Ovary (tissue), 7 donors: ENCODE measurements at regions not wholly inside any gene's neighbourhood (a gene's known extent, or its start where the extent isn't known, plus 50 kb on each side); places are given as distances from the start of the nearest gene placed in this dataset.

Experiments
- DNase-seq, 5 donors: peaks; one replicate each; pipeline ENCODE4 v3.0.0-alpha.2; 2019 to 2020
- H3K27ac ChIP-seq, 2 donors: fragments of 200-600 bp; one replicate each; pipeline versions ENCODE4 v1.5.1 to v1.8.0; 2019 to 2022
- H3K27me3 ChIP-seq: fragments of 200-600 bp; one replicate; pipeline ENCODE4 v1.8.0; 2022
- H3K36me3 ChIP-seq: fragments of 200-600 bp; sonication (generic); one replicate; pipeline ENCODE4 v1.5.1; 2019
- H3K4me1 ChIP-seq: one replicate; pipeline ENCODE4 v1.8.1; 2013; ENCODE audit warnings: mild to moderate bottlenecking, moderate library complexity; ENCODE audit not compliant: insufficient read depth
- H3K4me3 ChIP-seq: fragments of 200-600 bp; sonication (generic); one replicate; pipeline ENCODE4 v1.5.1; 2017
- H3K9me3 ChIP-seq, 2 donors: fragments of 200-600 bp in 1 of 2; sonication (generic) in 1 of 2; one replicate each; pipeline versions ENCODE4 v1.5.1 to v1.8.1; 2013 to 2019; ENCODE audit warnings: mild to moderate bottlenecking in 1 of 2, moderate library complexity in 1 of 2
- CTCF ChIP-seq, 3 donors: fragments of 450-650 bp in 2 of 3; fragments of 200-600 bp in 1 of 3; IDR thresholded peaks; one replicate each; pipeline versions ENCODE4 v1.5.1 to v1.8.0; 2016 to 2022; ENCODE audit warnings: antibody characterized with exemption in 3 of 3, mild to moderate bottlenecking in 1 of 3
- EP300 ChIP-seq: sonication (generic); formaldehyde crosslinking; IDR thresholded peaks from one replicate; pipeline ENCODE4 v1.6.1; 2017; ENCODE audit warnings: antibody characterized with exemption
- POLR2A ChIP-seq: fragments of 450-650 bp; IDR thresholded peaks from one replicate; pipeline ENCODE4 v1.6.1; 2017; ENCODE audit warnings: antibody characterized with exemption, mild to moderate bottlenecking, moderate library complexity
- WGBS, 3 donors: extraction: QIAGEN DNeasy Blood & Tissue Kit in 1 of 3; methylation state at CpG; one replicate each; pipeline versions ENCODE4 v1.1.5 to v1.1.7; 2013 to 2017; 5-methylcytosine and 5-hydroxymethylcytosine counted together
- intact Hi-C, 4 donors: fragments of 100-400 bp; cut with DNase I; formaldehyde crosslinking; loops; one replicate each; pipeline versions ENCODE4 v1.11.0 to v1.15.1; 2022 to 2023
- donor health status: DM: no; HTN: no; CAD: no; lungs with moderate emphysema.
- donor health status: DM: no; HTN: no; CAD: no.
- donor health status: Bipolar disorder and iron deficiency.
- donor health status: DM: no; HTN: no; CAD: no.
- donor health status: DM: yes; HTN: yes; CAD: no.

GRCh38 chr6:168959696-168960095 is 293.9 kb downstream of the THBS2 start:
- no peak overlapping the region for H3K4me3 ChIP-seq
- peaks cover 2% of the 10 kb centered on the region for H3K4me1 ChIP-seq
- DNase-seq, result no peak
- intact Hi-C loops, result loop anchor here in 1 of 4 donors (5.0 kb wide), 2 partner anchors 528 to 683 kb away; no protein-coding TSS in a partner anchor
- H3K9me3 ChIP-seq, result no peaks in the 10 kb centered on the region
- TF ChIP-seq EP300 (no peak), POLR2A (no peak), CTCF (IDR thresholded peaks at IDR 0.05) (no peak)
- no peak overlapping the region for H3K27ac ChIP-seq
- H3K36me3 ChIP-seq, result no peaks in the 10 kb centered on the region
- H3K27me3 ChIP-seq, result no peaks in the 10 kb centered on the region
- WGBS, 3 donors, result 89 to 95% (median 93%) methylated on average over 4 of the region's 4 CpGs

GRCh38 chr6:168956884-168957730 is 296.5 kb downstream of the THBS2 start:
- H3K4me1 ChIP-seq, result peaks cover 2% of the 10 kb centered on the region
- 64 to 68% (median 65%) methylated on average over 6 of the region's 6 CpGs for WGBS, 3 donors
- DNase-seq, result peak; percentile 67 to 81 (median 78)
- H3K27me3 ChIP-seq, result no peaks in the 10 kb centered on the region
- H3K4me3 ChIP-seq, result no peak overlapping the region
- no peaks in the 10 kb centered on the region for H3K36me3 ChIP-seq
- intact Hi-C loops, result loop anchor here in 1 of 4 donors (5.0 kb wide), 2 partner anchors 530 to 685 kb away; no protein-coding TSS in a partner anchor
- no peaks in the 10 kb centered on the region for H3K9me3 ChIP-seq
- TF ChIP-seq POLR2A (no peak), CTCF (IDR thresholded peaks at IDR 0.05) (peak; percentile 56 to 76 (median 69))
- H3K27ac ChIP-seq, result no peak overlapping the region

GRCh38 chr6:168956141-168956838 is 297.4 kb downstream of the THBS2 start:
- Histone ChIP-seq H3K36me3 (no peaks in the 10 kb centered on the region), H3K27ac (no peak overlapping the region), H3K9me3 (no peaks in the 10 kb centered on the region), H3K27me3 (no peaks in the 10 kb centered on the region), H3K4me1 (peaks cover 2% of the 10 kb centered on the region), H3K4me3 (no peak overlapping the region)
- DNase-seq, result no peak
- no peak for TF ChIP-seq EP300
- no peak for TF ChIP-seq CTCF (IDR thresholded peaks at IDR 0.05)
- no peak for TF ChIP-seq POLR2A
- intact Hi-C loops, result loop anchor here in 1 of 4 donors (5.0 kb wide), 2 partner anchors 531 to 686 kb away; no protein-coding TSS in a partner anchor
- 60 to 70% (median 68%) methylated on average over 7 of the region's 7 CpGs for WGBS, 3 donors

- intact Hi-C loops, result no loop called here
- no peak for DNase-seq
- H3K36me3 ChIP-seq, result no peaks in the 10 kb centered on the region
- peaks cover 12% of the 10 kb centered on the region for H3K4me1 ChIP-seq
- H3K27ac ChIP-seq, result no peak overlapping the region
- no peak overlapping the region for H3K4me3 ChIP-seq
- no peaks in the 10 kb centered on the region for H3K27me3 ChIP-seq
- WGBS, 3 donors, result 90 to 91% (median 90%) methylated on average over 6 of the region's 6 CpGs
- TF ChIP-seq CTCF (IDR thresholded peaks at IDR 0.05), result no peak
- TF ChIP-seq EP300, result no peak
- no peak for TF ChIP-seq POLR2A
- H3K9me3 ChIP-seq, result no peaks in the 10 kb centered on the region
These were observed 300.2 kb downstream of the THBS2 start for GRCh38 chr6:168953461-168953860.
